ENCODE measurements at regions not wholly inside any gene's neighbourhood (a gene's known extent, or its start where the extent isn't known, plus 50 kb on each side); places are given as distances from the start of the nearest gene placed in this dataset.
"Not testable (repeated sequence)": the region's sequence is repeated elsewhere in the genome, so short reads cannot be mapped to it uniquely, and the experiment has no call there.

- no peaks in the 10 kb centered on the region for H3K36me3 Mint-ChIP-seq (ENCODE audit: low read depth)
- H3K4me1 Mint-ChIP-seq (ENCODE audit: low read depth): no peaks in the 10 kb centered on the region
- no peak overlapping the region for H3K4me3 Mint-ChIP-seq
- no peaks in the 10 kb centered on the region for H3K9me3 Mint-ChIP-seq
- DNase-seq (ENCODE audit: low spot score): no peak
- peaks cover 4% of the 10 kb centered on the region for H3K27me3 Mint-ChIP-seq (ENCODE audit: low read depth)
- H3K27ac Mint-ChIP-seq: no peak overlapping the region
Measured at GRCh38 chr5:38607396-38607795, 51.0 kb upstream of the LIFR start.

GRCh38 chr5:38607930-38608564, 51.6 kb upstream of the LIFR start:
- no peak overlapping the region for H3K4me3 Mint-ChIP-seq
- no peaks in the 10 kb centered on the region for H3K36me3 Mint-ChIP-seq (ENCODE audit: low read depth)
- no peaks in the 10 kb centered on the region for H3K4me1 Mint-ChIP-seq (ENCODE audit: low read depth)

GRCh38 chr5:38608874-38609273, 52.4 kb upstream of the LIFR start:
- no peaks in the 10 kb centered on the region for H3K9me3 Mint-ChIP-seq
- no peaks in the 10 kb centered on the region for H3K36me3 Mint-ChIP-seq (ENCODE audit: low read depth)
- no peak overlapping the region for H3K27ac Mint-ChIP-seq
- H3K4me1 Mint-ChIP-seq (ENCODE audit: low read depth): no peaks in the 10 kb centered on the region
- H3K27me3 Mint-ChIP-seq (ENCODE audit: low read depth): peaks cover 4% of the 10 kb centered on the region
- no peak for DNase-seq (ENCODE audit: low spot score)
- H3K4me3 Mint-ChIP-seq: no peak overlapping the region

More at GRCh38 chr5:38607930-38608564, 51.6 kb upstream of the LIFR start:
- no peak overlapping the region for H3K27ac Mint-ChIP-seq
- no peak for DNase-seq (ENCODE audit: low spot score)
- peaks cover 4% of the 10 kb centered on the region for H3K27me3 Mint-ChIP-seq (ENCODE audit: low read depth)
- H3K9me3 Mint-ChIP-seq: no peaks in the 10 kb centered on the region

- Mint-ChIP-seq H3K36me3 (ENCODE audit: low read depth) (no peaks in the 10 kb centered on the region), H3K4me3 (no peak overlapping the region), H3K27me3 (ENCODE audit: low read depth) (peaks cover 1% of the 10 kb centered on the region), H3K27ac (no peak overlapping the region), H3K4me1 (ENCODE audit: low read depth) (no peaks in the 10 kb centered on the region), H3K9me3 (peaks cover under 1% of the 10 kb centered on the region)
- DNase-seq (ENCODE audit: low spot score): no peak
Measured at GRCh38 chr5:38612851-38613250, 56.4 kb upstream of the LIFR start.

GRCh38 chr5:38613490-38613889, 57.0 kb upstream of the LIFR start:
- no peaks in the 10 kb centered on the region for H3K36me3 Mint-ChIP-seq (ENCODE audit: low read depth)
- no peak overlapping the region for H3K27ac Mint-ChIP-seq
- no peaks in the 10 kb centered on the region for H3K27me3 Mint-ChIP-seq (ENCODE audit: low read depth)
- no peak overlapping the region for H3K4me3 Mint-ChIP-seq
- H3K9me3 Mint-ChIP-seq: peaks cover 7% of the 10 kb centered on the region
- no peak for DNase-seq (ENCODE audit: low spot score)
- no peaks in the 10 kb centered on the region for H3K4me1 Mint-ChIP-seq (ENCODE audit: low read depth)

- no peak for DNase-seq (ENCODE audit: low spot score)
- no peaks in the 10 kb centered on the region for H3K27me3 Mint-ChIP-seq (ENCODE audit: low read depth)
- peaks cover 14% of the 10 kb centered on the region for H3K9me3 Mint-ChIP-seq
- no peaks in the 10 kb centered on the region for H3K4me1 Mint-ChIP-seq (ENCODE audit: low read depth)
- no peak overlapping the region for H3K27ac Mint-ChIP-seq
- H3K4me3 Mint-ChIP-seq: no peak overlapping the region
- H3K36me3 Mint-ChIP-seq (ENCODE audit: low read depth): no peaks in the 10 kb centered on the region
Measured at GRCh38 chr5:38613992-38614836, 57.8 kb upstream of the LIFR start.

- Mint-ChIP-seq H3K36me3 (ENCODE audit: low read depth) (no peaks in the 10 kb centered on the region), H3K27me3 (ENCODE audit: low read depth) (no peaks in the 10 kb centered on the region), H3K4me1 (ENCODE audit: low read depth) (no peaks in the 10 kb centered on the region), H3K4me3 (no peak overlapping the region), H3K9me3 (peaks cover 17% of the 10 kb centered on the region), H3K27ac (no peak overlapping the region)
- DNase-seq (ENCODE audit: low spot score): no peak
Measured at GRCh38 chr5:38615042-38615441, 58.6 kb upstream of the LIFR start.

- no peaks in the 10 kb centered on the region for H3K4me1 Mint-ChIP-seq (ENCODE audit: low read depth)
- no peaks in the 10 kb centered on the region for H3K36me3 Mint-ChIP-seq (ENCODE audit: low read depth)
- H3K4me3 Mint-ChIP-seq: no peak overlapping the region
- peaks cover 21% of the 10 kb centered on the region for H3K9me3 Mint-ChIP-seq
- no peak overlapping the region for H3K27ac Mint-ChIP-seq
- no peak for DNase-seq (ENCODE audit: low spot score)
- no peaks in the 10 kb centered on the region for H3K27me3 Mint-ChIP-seq (ENCODE audit: low read depth)
Measured at GRCh38 chr5:38615981-38616451, 59.6 kb upstream of the LIFR start.

GRCh38 chr5:38618154-38618553, 61.7 kb upstream of the LIFR start:
- no peak for DNase-seq (ENCODE audit: low spot score)
- Mint-ChIP-seq H3K36me3 (ENCODE audit: low read depth) (no peaks in the 10 kb centered on the region), H3K4me3 (no peak overlapping the region), H3K27me3 (ENCODE audit: low read depth) (no peaks in the 10 kb centered on the region), H3K27ac (no peak overlapping the region), H3K9me3 (peaks cover 21% of the 10 kb centered on the region), H3K4me1 (ENCODE audit: low read depth) (no peaks in the 10 kb centered on the region)

GRCh38 chr5:38621331-38621730, 64.9 kb upstream of the LIFR start:
- no peak overlapping the region for H3K27ac Mint-ChIP-seq
- no peaks in the 10 kb centered on the region for H3K27me3 Mint-ChIP-seq (ENCODE audit: low read depth)
- peaks cover 21% of the 10 kb centered on the region for H3K9me3 Mint-ChIP-seq
- no peaks in the 10 kb centered on the region for H3K36me3 Mint-ChIP-seq (ENCODE audit: low read depth)
- H3K4me1 Mint-ChIP-seq (ENCODE audit: low read depth): no peaks in the 10 kb centered on the region
- no peak overlapping the region for H3K4me3 Mint-ChIP-seq
- DNase-seq (ENCODE audit: low spot score): no peak

GRCh38 chr5:38621840-38622437, 65.5 kb upstream of the LIFR start:
- Mint-ChIP-seq H3K4me3 (no peak overlapping the region), H3K27me3 (ENCODE audit: low read depth) (no peaks in the 10 kb centered on the region), H3K36me3 (ENCODE audit: low read depth) (no peaks in the 10 kb centered on the region), H3K4me1 (ENCODE audit: low read depth) (no peaks in the 10 kb centered on the region), H3K27ac (no peak overlapping the region), H3K9me3 (peaks cover 21% of the 10 kb centered on the region)
- DNase-seq (ENCODE audit: low spot score): no peak

GRCh38 chr5:38622723-38623129, 66.3 kb upstream of the LIFR start:
- H3K4me1 Mint-ChIP-seq (ENCODE audit: low read depth): no peaks in the 10 kb centered on the region
- no peak overlapping the region for H3K27ac Mint-ChIP-seq
- no peaks in the 10 kb centered on the region for H3K27me3 Mint-ChIP-seq (ENCODE audit: low read depth)
- no peak overlapping the region for H3K4me3 Mint-ChIP-seq
- DNase-seq (ENCODE audit: low spot score): no peak
- no peaks in the 10 kb centered on the region for H3K36me3 Mint-ChIP-seq (ENCODE audit: low read depth)
- peaks cover 21% of the 10 kb centered on the region for H3K9me3 Mint-ChIP-seq

- H3K27ac Mint-ChIP-seq; H3K36me3 Mint-ChIP-seq (ENCODE audit: low read depth); H3K27me3 Mint-ChIP-seq (ENCODE audit: low read depth); H3K4me1 Mint-ChIP-seq (ENCODE audit: low read depth); H3K4me3 Mint-ChIP-seq; DNase-seq (ENCODE audit: low spot score); H3K9me3 Mint-ChIP-seq: not testable (repeated sequence)
Measured at GRCh38 chr5:38624541-38624940, 68.1 kb upstream of the LIFR start.

GRCh38 chr5:38631376-38631775, 74.9 kb upstream of the LIFR start:
- H3K4me3 Mint-ChIP-seq: not testable (repeated sequence)

More at GRCh38 chr5:38631376-38631775, 74.9 kb upstream of the LIFR start:
- not testable (repeated sequence) for DNase-seq (ENCODE audit: low spot score); H3K27ac Mint-ChIP-seq; H3K27me3 Mint-ChIP-seq (ENCODE audit: low read depth); H3K36me3 Mint-ChIP-seq (ENCODE audit: low read depth); H3K4me1 Mint-ChIP-seq (ENCODE audit: low read depth)
- peaks cover 24% of the 10 kb centered on the region for H3K9me3 Mint-ChIP-seq

All from T-helper 2 cell treated with Interferon-gamma antibody and Interleukin-4, amounts not matched to agents 5 μg/mL and 100 μg/mL, for 36 hours (primary cell).